ENCODE measurements at regions not wholly inside any gene's neighbourhood (a gene's known extent, or its start where the extent isn't known, plus 50 kb on each side); places are given as distances from the start of the nearest gene placed in this dataset.

- no peak for DNase-seq
- Histone ChIP-seq H3K79me2 (ENCODE audit: control insufficient read depth, insufficient read depth, low read length) (no peaks in the 10 kb centered on the region), H3K4me2 (replicated peaks; ENCODE audit: low read depth, low read length, poor library complexity, severe bottlenecking) (no peak overlapping the region), H3K36me3 (replicated peaks in 1 of 2; ENCODE audit: control extremely low read depth in 1 of 2, control insufficient read depth in 1 of 2, extremely low read depth in 1 of 2, insufficient read depth in 2 of 2, low read length in 1 of 2) (no peaks in the 10 kb centered on the region), H3K9ac (ENCODE audit: low read length) (no peak overlapping the region), H3K27me3 (replicated peaks in 1 of 4; ENCODE audit: control extremely low read depth in 1 of 4, control insufficient read depth in 3 of 4, insufficient read depth in 4 of 4, low read length in 3 of 4) (peaks cover 0 to 11% (median 0%) of the 10 kb centered on the region in 4 experiments), H3K4me1 (ENCODE audit: control insufficient read depth in 2 of 2, insufficient read depth in 2 of 2, low read length in 2 of 2) (no peaks in the 10 kb centered on the region), H3K27ac (ENCODE audit: low read length in 2 of 2) (no peak overlapping the region), H4K20me1 (ENCODE audit: control insufficient read depth, insufficient read depth, low read length, poor library complexity, severe bottlenecking) (no peaks in the 10 kb centered on the region), H2AFZ (ENCODE audit: insufficient read depth, low read depth, low read length, poor library complexity, severe bottlenecking) (no peak overlapping the region), H3K4me3 (ENCODE audit: control extremely low read depth in 1 of 5, extremely low read depth in 1 of 5, insufficient read depth in 1 of 5, low read depth in 2 of 5, low read length in 4 of 5) (no peak overlapping the region), H3K9me3 (ENCODE audit: control extremely low read depth in 1 of 3, control insufficient read depth in 2 of 3, insufficient read depth in 1 of 3, low read length in 2 of 3) (no peaks in the 10 kb centered on the region)
- H3K9me3 Mint-ChIP-seq (ENCODE audit: insufficient read depth): peaks cover 5% of the 10 kb centered on the region
- CTCF ChIA-PET: no interaction called here
- intact Hi-C loops (cut with micrococcal nuclease): no loop called here
- peaks cover 11% of the 10 kb centered on the region for H3K27me3 Mint-ChIP-seq
- TF ChIP-seq EZH2 (IDR thresholded peaks at IDR 0.05; ENCODE audit: borderline replicate concordance, insufficient read depth, low read depth, low read length, poor library complexity, severe bottlenecking) (no peak), CTCF (IDR thresholded peaks at IDR 0.05) (no peak)
- POLR2A ChIA-PET: no interaction called here
- ATAC-seq (ENCODE audit: low read depth): no peak
- no peak overlapping the region for H3K27ac Mint-ChIP-seq
- H3K4me3 Mint-ChIP-seq: no peak overlapping the region
- H3K4me1 Mint-ChIP-seq: no peaks in the 10 kb centered on the region
- WGBS (ENCODE audit: insufficient coverage): 47% methylated on average over 4 of the region's 8 CpGs
Measured at GRCh38 chr9:107938801-107939386, 449.3 kb upstream of the KLF4 start.

DNA sequence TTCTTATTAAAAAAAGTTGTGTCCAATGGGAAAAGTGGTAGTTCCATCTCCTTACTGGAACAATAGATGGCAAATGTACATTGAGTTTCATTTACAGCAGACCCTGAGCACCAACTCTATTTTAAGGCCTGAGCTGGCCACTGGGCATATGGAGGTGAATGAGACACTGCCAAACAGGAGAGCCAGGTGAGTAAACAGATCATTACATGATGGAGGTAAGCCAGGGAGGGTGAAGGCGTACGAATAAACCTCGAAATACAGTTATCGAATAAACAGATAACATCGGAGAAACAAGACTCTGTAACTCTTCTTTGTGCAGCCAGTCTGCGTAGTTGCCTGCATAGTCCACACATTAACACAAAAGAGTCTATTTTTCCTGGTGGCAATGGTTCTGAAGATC, 446.4 kb upstream of the KLF4 start:
- peaks cover 8% of the 10 kb centered on the region for H3K27me3 Mint-ChIP-seq

More for the DNA sequence above, 446.4 kb upstream of the KLF4 start:
- ATAC-seq (ENCODE audit: low read depth): no peak
- Histone ChIP-seq H3K9me3 (ENCODE audit: control extremely low read depth in 1 of 3, control insufficient read depth in 2 of 3, insufficient read depth in 1 of 3, low read length in 2 of 3) (no peaks in the 10 kb centered on the region), H4K20me1 (ENCODE audit: control insufficient read depth, insufficient read depth, low read length, poor library complexity, severe bottlenecking) (no peaks in the 10 kb centered on the region), H3K4me1 (ENCODE audit: control insufficient read depth in 2 of 2, insufficient read depth in 2 of 2, low read length in 2 of 2) (no peaks in the 10 kb centered on the region), H3K36me3 (replicated peaks in 1 of 2; ENCODE audit: control extremely low read depth in 1 of 2, control insufficient read depth in 1 of 2, extremely low read depth in 1 of 2, insufficient read depth in 2 of 2, low read length in 1 of 2) (no peaks in the 10 kb centered on the region), H2AFZ (ENCODE audit: insufficient read depth, low read depth, low read length, poor library complexity, severe bottlenecking) (no peak overlapping the region), H3K27ac (ENCODE audit: low read length in 2 of 2) (no peak overlapping the region), H3K27me3 (replicated peaks in 1 of 4; ENCODE audit: control extremely low read depth in 1 of 4, control insufficient read depth in 3 of 4, insufficient read depth in 4 of 4, low read length in 3 of 4) (peaks cover 0 to 11% (median 0%) of the 10 kb centered on the region in 4 experiments), H3K4me2 (replicated peaks; ENCODE audit: low read depth, low read length, poor library complexity, severe bottlenecking) (no peak overlapping the region), H3K79me2 (ENCODE audit: control insufficient read depth, insufficient read depth, low read length) (no peaks in the 10 kb centered on the region), H3K4me3 (ENCODE audit: control extremely low read depth in 1 of 5, extremely low read depth in 1 of 5, insufficient read depth in 1 of 5, low read depth in 2 of 5, low read length in 4 of 5) (no peak overlapping the region), H3K9ac (ENCODE audit: low read length) (no peak overlapping the region)
- DNase-seq: no peak
- ChIA-PET POLR2A (no interaction called here), CTCF (no interaction called here)
- Mint-ChIP-seq H3K9me3 (ENCODE audit: insufficient read depth) (no peaks in the 10 kb centered on the region), H3K4me1 (no peaks in the 10 kb centered on the region), H3K27ac (no peak overlapping the region), H3K4me3 (no peak overlapping the region)
- no peak for TF ChIP-seq EZH2 (IDR thresholded peaks at IDR 0.05; ENCODE audit: borderline replicate concordance, insufficient read depth, low read depth, low read length, poor library complexity, severe bottlenecking)
- TF ChIP-seq CTCF (IDR thresholded peaks at IDR 0.05): no peak
- intact Hi-C loops (cut with micrococcal nuclease): no loop called here
- no CpG with 5 or more reads among the region's 6 CpGs for WGBS (ENCODE audit: insufficient coverage)

Data from B cell (primary cell).